Right lobe of liver (tissue), 6 donors: ENCODE measurements at regions not wholly inside any gene's neighbourhood (a gene's known extent, or its start where the extent isn't known, plus 50 kb on each side); places are given as distances from the start of the nearest gene placed in this dataset.
A peak's percentile ranks its signal among the peaks of the same experiment; 100 is the strongest.

Experiments used
- ATAC-seq, 4 donors: fragments of 200-7000 bp; cut with Tn5 transposase; one replicate each; pipeline ENCODE4 v1.9.1; 2020; ENCODE audit warnings: mild to moderate bottlenecking in 4 of 4, moderate library complexity in 4 of 4
- DNase-seq, 3 donors: peaks; one replicate each; pipeline ENCODE4 v3.0.0-alpha.2; 2020
- H3K27ac ChIP-seq, 3 donors: fragments of 200-600 bp; one replicate each; pipeline ENCODE4 v1.8.0; 2022
- H3K27me3 ChIP-seq, 2 donors: fragments of 200-600 bp; one replicate each; pipeline ENCODE4 v1.8.0; 2022
- H3K36me3 ChIP-seq, 4 donors: fragments of 200-600 bp; sonication (generic) in 1 of 4; one replicate each; pipeline versions ENCODE4 v1.5.1 to v1.8.0; 2017 to 2022; ENCODE audit warnings: control low read depth in 1 of 4
- H3K4me1 ChIP-seq, 4 donors: fragments of 200-600 bp; sonication (generic) in 1 of 4; one replicate each; pipeline versions ENCODE4 v1.5.1 to v1.8.0; 2017 to 2022; ENCODE audit warnings: control low read depth in 1 of 4
- H3K4me3 ChIP-seq, 3 donors: fragments of 200-600 bp; one replicate each; pipeline ENCODE4 v1.8.0; 2022
- H3K9me3 ChIP-seq, 4 donors: fragments of 200-600 bp; sonication (generic) in 1 of 4; one replicate each; pipeline versions ENCODE4 v1.5.1 to v1.8.0; 2017 to 2022; ENCODE audit warnings: control low read depth in 1 of 4
- POLR2A ChIP-seq: fragments of 450-650 bp; IDR thresholded peaks from one replicate; pipeline ENCODE4 v1.6.1; 2017; ENCODE audit warnings: antibody characterized with exemption, mild to moderate bottlenecking
- WGBS: methylation state at CpG from one replicate; pipeline ENCODE4 v1.1.6; 2018; ENCODE audit warnings: low coverage, low lambda C conversion rate; ENCODE audit not compliant: insufficient coverage; ENCODE audit errors: missing lambda C conversion rate; 5-methylcytosine and 5-hydroxymethylcytosine counted together
- intact Hi-C, 2 donors: fragments of 100-400 bp; cut with DNase I; formaldehyde crosslinking; loops; one replicate each; pipeline versions ENCODE4 v1.11.2 to v1.14.1; 2022
- TF ChIP-seq, protein P1 (sequence below), 4 donors: fragments of 200-600 bp in 3 of 4; fragments of 450-650 bp in 1 of 4; IDR thresholded peaks; one replicate each; pipeline versions ENCODE4 v1.5.1 to v1.8.0; 2016 to 2022; ENCODE audit warnings: antibody characterized with exemption in 4 of 4, mild to moderate bottlenecking in 2 of 4
- donor health status: DM: no; HTN: yes; CAD: no.
- donor health status: DM: no; HTN: no; CAD: no.
- donor health status: DM: no; HTN: no; CAD: no.
- donor health status: DM: no; HTN: yes; CAD: no.
- donor health status: DM: no; HTN: yes; CAD: no.

DNA sequence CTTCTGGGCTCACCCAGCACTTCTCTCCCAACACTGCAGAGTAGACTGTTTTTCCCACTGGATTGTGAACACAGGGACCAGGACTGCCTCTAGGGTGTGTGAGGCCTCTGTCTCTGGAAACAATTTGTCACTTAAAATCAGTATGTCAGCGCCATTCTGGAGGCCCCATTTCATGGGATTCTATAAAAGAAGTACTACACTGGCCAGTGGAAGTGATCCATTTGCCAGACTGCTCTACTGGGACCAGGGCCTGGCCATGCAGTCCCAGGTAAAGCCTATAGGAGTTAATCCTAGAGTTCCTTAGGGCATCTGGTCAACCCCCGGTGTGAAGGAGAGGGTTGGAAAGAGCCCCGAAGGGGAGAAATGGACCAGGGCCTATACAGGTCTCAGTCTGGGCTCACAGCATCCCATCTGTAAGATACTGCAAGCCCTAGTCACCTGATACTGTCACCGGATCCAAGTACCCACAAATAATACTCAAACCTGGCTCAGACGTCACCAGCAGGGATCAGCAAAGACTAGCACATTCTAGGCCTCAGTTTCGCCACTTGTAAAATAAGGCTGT, 245.0 kb downstream of the FOXD2 start:
- no peaks in the 10 kb centered on the region for H3K9me3 ChIP-seq
- 60% methylated on average over 5 of the region's 6 CpGs for WGBS
- no peak for TF ChIP-seq POLR2A
- TF ChIP-seq, protein P1, sequence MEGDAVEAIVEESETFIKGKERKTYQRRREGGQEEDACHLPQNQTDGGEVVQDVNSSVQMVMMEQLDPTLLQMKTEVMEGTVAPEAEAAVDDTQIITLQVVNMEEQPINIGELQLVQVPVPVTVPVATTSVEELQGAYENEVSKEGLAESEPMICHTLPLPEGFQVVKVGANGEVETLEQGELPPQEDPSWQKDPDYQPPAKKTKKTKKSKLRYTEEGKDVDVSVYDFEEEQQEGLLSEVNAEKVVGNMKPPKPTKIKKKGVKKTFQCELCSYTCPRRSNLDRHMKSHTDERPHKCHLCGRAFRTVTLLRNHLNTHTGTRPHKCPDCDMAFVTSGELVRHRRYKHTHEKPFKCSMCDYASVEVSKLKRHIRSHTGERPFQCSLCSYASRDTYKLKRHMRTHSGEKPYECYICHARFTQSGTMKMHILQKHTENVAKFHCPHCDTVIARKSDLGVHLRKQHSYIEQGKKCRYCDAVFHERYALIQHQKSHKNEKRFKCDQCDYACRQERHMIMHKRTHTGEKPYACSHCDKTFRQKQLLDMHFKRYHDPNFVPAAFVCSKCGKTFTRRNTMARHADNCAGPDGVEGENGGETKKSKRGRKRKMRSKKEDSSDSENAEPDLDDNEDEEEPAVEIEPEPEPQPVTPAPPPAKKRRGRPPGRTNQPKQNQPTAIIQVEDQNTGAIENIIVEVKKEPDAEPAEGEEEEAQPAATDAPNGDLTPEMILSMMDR (IDR thresholded peaks at IDR 0.05): no peak

DNA sequence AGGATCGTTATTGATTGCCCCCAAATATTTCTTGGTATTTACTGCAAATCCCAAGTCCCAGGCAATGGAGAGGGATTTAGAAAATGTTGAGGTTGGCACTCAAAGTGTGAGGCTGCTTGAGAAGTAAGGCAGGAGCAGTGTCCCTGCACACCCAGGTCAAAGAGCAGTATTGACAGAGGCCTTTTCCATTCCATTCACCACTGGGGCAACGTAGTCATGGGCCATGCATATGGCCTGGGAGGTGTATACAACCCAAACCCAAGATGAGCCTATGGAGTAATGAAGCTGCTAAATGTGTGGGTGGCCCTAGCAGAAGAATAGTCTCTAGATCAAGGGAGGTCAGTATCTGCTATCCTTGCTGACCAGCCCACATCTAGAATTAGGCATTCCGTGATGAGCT, 245.6 kb downstream of the FOXD2 start:
- intact Hi-C loops: no loop called here
- Histone ChIP-seq H3K27ac (no peak overlapping the region), H3K27me3 (no peaks in the 10 kb centered on the region), H3K36me3 (no peaks in the 10 kb centered on the region), H3K4me1 (no peaks in the 10 kb centered on the region), H3K4me3 (no peak overlapping the region), H3K9me3 (no peaks in the 10 kb centered on the region)
- DNase-seq (no peak), ATAC-seq (no peak)
- 94% methylated on average over 2 of the region's 3 CpGs for WGBS
- TF ChIP-seq, protein P1 (IDR thresholded peaks at IDR 0.05): no peak
- no peak for TF ChIP-seq POLR2A

More for the DNA sequence above, 245.0 kb downstream of the FOXD2 start:
- H3K27me3 ChIP-seq: no peaks in the 10 kb centered on the region
- no peak overlapping the region for H3K27ac ChIP-seq
- H3K4me1 ChIP-seq: no peaks in the 10 kb centered on the region
- DNase-seq (peak in 1 of 3 donors; percentile 12), ATAC-seq (no peak)
- intact Hi-C loops: no loop called here
- H3K36me3 ChIP-seq: no peaks in the 10 kb centered on the region
- no peak overlapping the region for H3K4me3 ChIP-seq

GRCh38 chr1:47684518-47684917, 246.7 kb downstream of the FOXD2 start:
- Histone ChIP-seq H3K27ac (no peak overlapping the region), H3K9me3 (no peaks in the 10 kb centered on the region), H3K36me3 (no peaks in the 10 kb centered on the region), H3K4me3 (no peak overlapping the region), H3K4me1 (no peaks in the 10 kb centered on the region), H3K27me3 (no peaks in the 10 kb centered on the region)
- ATAC-seq (no peak), DNase-seq (no peak)
- intact Hi-C loops: no loop called here
- 87% methylated on average over 6 of the region's 6 CpGs for WGBS
- TF ChIP-seq POLR2A: no peak
- TF ChIP-seq, protein P1 (IDR thresholded peaks at IDR 0.05): no peak

DNA sequence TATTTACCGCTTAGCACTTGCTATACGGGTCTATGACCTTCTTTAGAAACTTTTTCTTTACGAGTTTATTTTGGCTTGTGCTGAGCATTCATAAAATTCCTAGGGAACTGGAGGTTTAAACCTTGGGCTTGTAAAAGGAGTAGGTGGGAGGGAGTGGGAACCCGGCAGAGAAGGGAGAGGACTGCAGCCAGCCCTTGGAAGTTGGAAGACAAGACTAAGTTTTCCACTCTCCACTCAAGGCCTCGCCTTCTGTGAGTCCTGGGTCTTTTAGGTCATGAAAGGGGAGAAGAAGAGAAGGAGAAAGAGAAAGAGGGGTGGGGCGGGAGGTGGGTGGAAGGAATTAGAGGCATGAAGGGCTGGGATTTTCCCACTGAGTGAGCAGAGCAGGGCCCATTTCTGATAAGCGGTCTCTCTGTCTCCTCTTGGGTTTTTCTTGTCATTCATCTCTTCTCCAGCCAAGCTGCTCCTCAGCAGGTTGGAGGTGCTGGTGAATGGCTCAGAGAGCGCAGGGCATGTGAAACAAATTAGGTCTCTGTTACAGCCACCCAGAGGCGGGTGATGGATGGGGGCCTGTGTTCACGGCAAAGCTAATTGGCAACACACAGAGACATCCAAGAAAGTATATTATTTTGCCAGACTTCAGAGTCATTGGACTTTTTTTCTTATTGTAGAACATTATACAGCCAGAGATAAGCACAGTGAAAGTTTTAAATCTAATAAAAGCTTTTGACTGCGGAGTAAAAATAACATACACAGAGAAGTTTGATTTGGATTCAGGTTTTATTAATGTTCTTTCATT, 247.3 kb downstream of the FOXD2 start:
- Histone ChIP-seq H3K9me3 (no peaks in the 10 kb centered on the region), H3K4me1 (no peaks in the 10 kb centered on the region), H3K4me3 (no peak overlapping the region), H3K36me3 (no peaks in the 10 kb centered on the region), H3K27me3 (no peaks in the 10 kb centered on the region), H3K27ac (no peak overlapping the region)
- TF ChIP-seq POLR2A: no peak
- TF ChIP-seq, protein P1 (IDR thresholded peaks at IDR 0.05): no peak
- 68% methylated on average over 9 of the region's 11 CpGs for WGBS
- ATAC-seq (no peak), DNase-seq (peak in 1 of 3 donors; percentile 24)
- intact Hi-C loops: no loop called here
